ENCODE measurements at regions not wholly inside any gene's neighbourhood (a gene's known extent, or its start where the extent isn't known, plus 50 kb on each side); places are given as distances from the start of the nearest gene placed in this dataset.

GRCh38 chr5:28748446-28748845 is 1710.1 kb upstream of the CDH9 start:
- H2AFZ ChIP-seq (ENCODE audit: low read depth, low read length): no peak overlapping the region

GRCh38 chr5:28743716-28744110 is 1705.3 kb upstream of the CDH9 start:
- no peaks in the 10 kb centered on the region for H3K4me1 ChIP-seq (ENCODE audit: insufficient read depth, low read length)
- no peak overlapping the region for H3K4me3 ChIP-seq (ENCODE audit: low read length)
- H3K9me3 ChIP-seq (ENCODE audit: low read length): no peaks in the 10 kb centered on the region
- H3K27me3 ChIP-seq (ENCODE audit: insufficient read depth, low read length): no peaks in the 10 kb centered on the region
- no peak overlapping the region for H2AFZ ChIP-seq (ENCODE audit: low read depth, low read length)
- no peaks in the 10 kb centered on the region for H3K36me3 ChIP-seq (ENCODE audit: insufficient read depth, low read length)

More at GRCh38 chr5:28748446-28748845, 1710.1 kb upstream of the CDH9 start:
- Histone ChIP-seq H3K4me3 (ENCODE audit: low read length) (no peak overlapping the region), H3K4me1 (ENCODE audit: insufficient read depth, low read length) (no peaks in the 10 kb centered on the region), H3K9me3 (ENCODE audit: low read length) (no peaks in the 10 kb centered on the region), H3K36me3 (ENCODE audit: insufficient read depth, low read length) (no peaks in the 10 kb centered on the region), H3K27me3 (ENCODE audit: insufficient read depth, low read length) (no peaks in the 10 kb centered on the region)

DNA sequence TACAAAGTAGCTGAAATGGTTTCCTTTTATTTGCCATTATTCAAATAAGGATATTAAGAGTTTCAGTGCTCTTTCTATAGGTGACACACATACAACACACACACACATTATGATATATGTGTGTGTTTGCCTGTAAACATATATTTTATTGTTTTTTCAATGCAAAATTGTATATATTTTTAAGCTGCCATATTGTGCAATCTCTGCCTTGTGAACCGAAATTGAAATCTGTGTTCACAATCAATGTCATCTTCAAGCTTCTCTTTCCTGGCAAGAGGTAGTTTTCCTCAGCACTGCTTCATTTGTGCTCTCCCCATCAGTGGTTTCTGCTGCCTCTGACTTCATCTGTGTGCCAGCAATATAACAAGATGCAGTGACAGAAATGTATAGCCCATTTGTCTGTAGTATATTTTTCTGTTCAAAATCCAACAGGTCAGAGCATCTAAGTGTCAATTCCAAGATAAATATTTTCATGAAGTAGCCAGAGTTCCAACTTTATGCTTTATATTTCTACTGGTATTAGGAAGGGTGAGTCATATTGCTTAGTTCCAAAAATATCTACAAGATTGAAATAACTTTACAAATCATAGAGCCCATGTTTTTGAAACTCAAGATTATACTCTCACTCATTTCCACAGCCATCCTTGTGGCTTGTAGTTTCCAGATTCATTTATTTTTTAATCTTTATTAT is 1704.8 kb upstream of the CDH9 start:
- H3K27me3 ChIP-seq (ENCODE audit: insufficient read depth, low read length): no peaks in the 10 kb centered on the region
- no peaks in the 10 kb centered on the region for H3K9me3 ChIP-seq (ENCODE audit: low read length)
- H3K4me1 ChIP-seq (ENCODE audit: insufficient read depth, low read length): no peaks in the 10 kb centered on the region
- no peaks in the 10 kb centered on the region for H3K36me3 ChIP-seq (ENCODE audit: insufficient read depth, low read length)
- no peak overlapping the region for H3K4me3 ChIP-seq (ENCODE audit: low read length)
- no peak overlapping the region for H2AFZ ChIP-seq (ENCODE audit: low read depth, low read length)

GRCh38 chr5:28737682-28738081 is 1699.3 kb upstream of the CDH9 start:
- no peaks in the 10 kb centered on the region for H3K27me3 ChIP-seq (ENCODE audit: insufficient read depth, low read length)
- no peak overlapping the region for H3K4me3 ChIP-seq (ENCODE audit: low read length)
- no peak overlapping the region for H2AFZ ChIP-seq (ENCODE audit: low read depth, low read length)
- H3K9me3 ChIP-seq (ENCODE audit: low read length): no peaks in the 10 kb centered on the region
- H3K36me3 ChIP-seq (ENCODE audit: insufficient read depth, low read length): no peaks in the 10 kb centered on the region
- no peaks in the 10 kb centered on the region for H3K4me1 ChIP-seq (ENCODE audit: insufficient read depth, low read length)

GRCh38 chr5:28737222-28737621 is 1698.8 kb upstream of the CDH9 start:
- Histone ChIP-seq H3K27me3 (ENCODE audit: insufficient read depth, low read length) (no peaks in the 10 kb centered on the region), H2AFZ (ENCODE audit: low read depth, low read length) (no peak overlapping the region), H3K4me1 (ENCODE audit: insufficient read depth, low read length) (no peaks in the 10 kb centered on the region), H3K36me3 (ENCODE audit: insufficient read depth, low read length) (no peaks in the 10 kb centered on the region), H3K4me3 (ENCODE audit: low read length) (no peak overlapping the region), H3K9me3 (ENCODE audit: low read length) (no peaks in the 10 kb centered on the region)

GRCh38 chr5:28734396-28734795 is 1696.0 kb upstream of the CDH9 start:
- no peaks in the 10 kb centered on the region for H3K9me3 ChIP-seq (ENCODE audit: low read length)
- H3K36me3 ChIP-seq (ENCODE audit: insufficient read depth, low read length): no peaks in the 10 kb centered on the region
- H3K4me3 ChIP-seq (ENCODE audit: low read length): no peak overlapping the region
- no peaks in the 10 kb centered on the region for H3K4me1 ChIP-seq (ENCODE audit: insufficient read depth, low read length)
- no peaks in the 10 kb centered on the region for H3K27me3 ChIP-seq (ENCODE audit: insufficient read depth, low read length)
- no peak overlapping the region for H2AFZ ChIP-seq (ENCODE audit: low read depth, low read length)

DNA sequence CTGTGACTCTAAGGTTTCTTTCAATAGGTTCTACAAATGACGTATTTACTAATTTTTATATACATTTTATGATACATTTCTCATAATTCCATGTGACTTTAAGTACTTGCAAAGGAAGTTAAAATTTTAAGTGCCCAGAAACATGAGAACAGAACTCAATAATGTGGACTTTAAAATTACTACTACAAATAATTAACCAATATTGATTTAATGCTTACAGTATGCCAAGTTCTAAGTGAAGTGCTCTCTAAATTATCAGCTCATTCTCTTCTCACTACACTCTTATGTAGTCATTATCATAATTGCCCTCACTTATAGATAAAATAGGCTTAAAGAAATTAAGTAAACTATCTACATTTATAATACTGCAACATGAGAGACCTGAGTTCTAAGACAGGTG is 1690.7 kb upstream of the CDH9 start:
- H3K9me3 ChIP-seq (ENCODE audit: low read length): no peaks in the 10 kb centered on the region
- no peak overlapping the region for H3K4me3 ChIP-seq (ENCODE audit: low read length)
- no peak overlapping the region for H2AFZ ChIP-seq (ENCODE audit: low read depth, low read length)
- no peaks in the 10 kb centered on the region for H3K36me3 ChIP-seq (ENCODE audit: insufficient read depth, low read length)
- H3K27me3 ChIP-seq (ENCODE audit: insufficient read depth, low read length): no peaks in the 10 kb centered on the region
- H3K4me1 ChIP-seq (ENCODE audit: insufficient read depth, low read length): no peaks in the 10 kb centered on the region

GRCh38 chr5:28726815-28727214 is 1688.4 kb upstream of the CDH9 start:
- Histone ChIP-seq H3K4me1 (ENCODE audit: insufficient read depth, low read length) (peaks cover 5% of the 10 kb centered on the region), H2AFZ (ENCODE audit: low read depth, low read length) (no peak overlapping the region), H3K36me3 (ENCODE audit: insufficient read depth, low read length) (no peaks in the 10 kb centered on the region), H3K27me3 (ENCODE audit: insufficient read depth, low read length) (no peaks in the 10 kb centered on the region), H3K4me3 (ENCODE audit: low read length) (no peak overlapping the region), H3K9me3 (ENCODE audit: low read length) (no peaks in the 10 kb centered on the region)

- Histone ChIP-seq H3K4me1 (ENCODE audit: insufficient read depth, low read length) (peaks cover 5% of the 10 kb centered on the region), H3K4me3 (ENCODE audit: low read length) (no peak overlapping the region), H3K9me3 (ENCODE audit: low read length) (no peaks in the 10 kb centered on the region), H3K27me3 (ENCODE audit: insufficient read depth, low read length) (no peaks in the 10 kb centered on the region), H3K36me3 (ENCODE audit: insufficient read depth, low read length) (no peaks in the 10 kb centered on the region), H2AFZ (ENCODE audit: low read depth, low read length) (no peak overlapping the region)
Observed at GRCh38 chr5:28725001-28725400, 1686.6 kb upstream of the CDH9 start.

- H3K36me3 ChIP-seq (ENCODE audit: insufficient read depth, low read length): no peaks in the 10 kb centered on the region
- H3K27me3 ChIP-seq (ENCODE audit: insufficient read depth, low read length): no peaks in the 10 kb centered on the region
Observed at GRCh38 chr5:28714907-28715698, 1676.7 kb upstream of the CDH9 start.

GRCh38 chr5:28710360-28710759 is 1672.0 kb upstream of the CDH9 start:
- H3K27me3 ChIP-seq (ENCODE audit: insufficient read depth, low read length): no peaks in the 10 kb centered on the region
- no peaks in the 10 kb centered on the region for H3K36me3 ChIP-seq (ENCODE audit: insufficient read depth, low read length)
- no peaks in the 10 kb centered on the region for H3K9me3 ChIP-seq (ENCODE audit: low read length)
- H3K4me1 ChIP-seq (ENCODE audit: insufficient read depth, low read length): peaks cover 7% of the 10 kb centered on the region
- no peak overlapping the region for H2AFZ ChIP-seq (ENCODE audit: low read depth, low read length)
- no peak overlapping the region for H3K4me3 ChIP-seq (ENCODE audit: low read length)

More at GRCh38 chr5:28714907-28715698, 1676.7 kb upstream of the CDH9 start:
- Histone ChIP-seq H3K9me3 (ENCODE audit: low read length) (no peaks in the 10 kb centered on the region), H2AFZ (ENCODE audit: low read depth, low read length) (no peak overlapping the region), H3K4me1 (ENCODE audit: insufficient read depth, low read length) (peaks cover 7% of the 10 kb centered on the region), H3K4me3 (ENCODE audit: low read length) (no peak overlapping the region)

DNA sequence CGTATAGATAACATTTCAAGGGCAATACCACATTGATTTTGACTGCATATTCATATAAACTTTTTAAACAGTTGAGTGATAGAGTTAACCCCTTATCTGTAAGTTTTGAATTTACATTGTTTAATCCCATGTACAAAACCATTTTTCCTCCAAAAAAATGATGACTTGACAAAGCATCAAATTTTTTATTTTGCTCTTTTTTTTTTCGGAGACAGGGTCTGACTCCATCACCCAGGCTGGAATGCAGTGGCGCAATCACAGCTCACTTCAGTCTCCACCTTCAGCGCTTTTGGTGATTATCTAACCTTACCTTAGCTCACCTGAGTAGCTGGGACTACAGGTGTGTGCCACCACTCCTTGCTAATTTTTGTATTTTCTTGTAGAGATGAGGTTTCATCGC is 1670.1 kb upstream of the CDH9 start:
- Histone ChIP-seq H3K27me3 (ENCODE audit: insufficient read depth, low read length) (no peaks in the 10 kb centered on the region), H2AFZ (ENCODE audit: low read depth, low read length) (no peak overlapping the region), H3K36me3 (ENCODE audit: insufficient read depth, low read length) (no peaks in the 10 kb centered on the region), H3K4me3 (ENCODE audit: low read length) (no peak overlapping the region), H3K4me1 (ENCODE audit: insufficient read depth, low read length) (peaks cover 9% of the 10 kb centered on the region), H3K9me3 (ENCODE audit: low read length) (no peaks in the 10 kb centered on the region)

GRCh38 chr5:28707706-28708105 is 1669.3 kb upstream of the CDH9 start:
- Histone ChIP-seq H3K4me3 (ENCODE audit: low read length) (no peak overlapping the region), H3K4me1 (ENCODE audit: insufficient read depth, low read length) (peaks cover 9% of the 10 kb centered on the region), H3K27me3 (ENCODE audit: insufficient read depth, low read length) (no peaks in the 10 kb centered on the region), H3K36me3 (ENCODE audit: insufficient read depth, low read length) (no peaks in the 10 kb centered on the region), H3K9me3 (ENCODE audit: low read length) (no peaks in the 10 kb centered on the region), H2AFZ (ENCODE audit: low read depth, low read length) (no peak overlapping the region)

Measured in neuron (in vitro differentiated cells).